HG03521 (cell line): ENCODE measurements at regions not wholly inside any gene's neighbourhood (a gene's known extent, or its start where the extent isn't known, plus 50 kb on each side); places are given as distances from the start of the nearest gene placed in this dataset.
"Not testable (repeated sequence)": the region's sequence is repeated elsewhere in the genome, so short reads cannot be mapped to it uniquely, and the experiment has no call there.

Source experiments
- ATAC-seq: cut with Tn5 transposase; IDR thresholded peaks from one replicate; pipeline ENCODE4 v1.9.1; 2021; ENCODE audit warnings: mild to moderate bottlenecking, moderate library complexity; ENCODE audit not compliant: unreplicated experiment

DNA sequence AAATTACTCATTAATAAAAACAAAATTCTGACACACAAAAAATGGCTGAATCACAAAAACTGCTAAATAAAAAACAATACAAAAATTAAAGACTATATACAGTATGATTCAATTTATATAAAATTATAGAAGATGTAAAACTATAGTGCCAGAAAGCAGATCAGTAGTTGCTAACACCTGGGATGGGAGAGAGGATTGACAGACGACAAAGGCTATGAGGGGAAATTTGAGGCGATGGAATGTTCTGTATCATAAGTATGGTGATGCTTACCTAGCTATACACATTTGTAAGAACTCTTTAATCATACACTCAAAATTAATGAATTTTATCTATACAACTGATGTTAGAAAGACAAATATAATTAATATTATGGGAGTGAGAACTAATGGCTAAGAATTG, 247.9 kb upstream of the GJE1 start:
- ATAC-seq: no peak

GRCh38 chr6:141878686-141879085, 254.0 kb upstream of the GJE1 start:
- ATAC-seq: no peak

- no peak for ATAC-seq
Measured at GRCh38 chr6:141877275-141877983, 255.3 kb upstream of the GJE1 start.

- no peak for ATAC-seq
Measured at GRCh38 chr6:141874930-141875602, 257.7 kb upstream of the GJE1 start.

- ATAC-seq: not testable (repeated sequence)
Measured at GRCh38 chr6:141869509-141869908, 263.2 kb upstream of the GJE1 start.

GRCh38 chr6:141867767-141868166, 265.0 kb upstream of the GJE1 start:
- ATAC-seq: no peak

GRCh38 chr6:141866731-141867497, 265.8 kb upstream of the GJE1 start:
- no peak for ATAC-seq

DNA sequence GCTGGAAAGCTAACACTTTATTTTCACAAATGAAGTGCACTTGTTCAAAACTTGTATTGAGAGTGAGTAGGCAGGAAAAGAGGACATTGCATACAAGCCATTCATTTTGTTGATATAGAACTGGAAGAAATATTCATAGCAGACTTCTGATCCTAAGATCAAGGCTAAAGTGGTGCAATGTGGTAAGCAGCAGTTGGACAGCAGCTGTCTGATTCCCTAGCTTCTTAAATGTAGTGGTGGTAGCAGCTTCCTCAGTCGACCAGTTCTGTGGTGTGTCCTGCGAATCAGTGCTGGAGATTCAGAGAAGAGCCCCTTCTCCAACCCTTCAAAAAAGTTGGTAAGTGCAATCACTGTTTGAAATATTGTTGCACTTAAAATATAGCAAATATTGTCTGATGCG, 281.7 kb upstream of the GJE1 start:
- ATAC-seq: no peak

DNA sequence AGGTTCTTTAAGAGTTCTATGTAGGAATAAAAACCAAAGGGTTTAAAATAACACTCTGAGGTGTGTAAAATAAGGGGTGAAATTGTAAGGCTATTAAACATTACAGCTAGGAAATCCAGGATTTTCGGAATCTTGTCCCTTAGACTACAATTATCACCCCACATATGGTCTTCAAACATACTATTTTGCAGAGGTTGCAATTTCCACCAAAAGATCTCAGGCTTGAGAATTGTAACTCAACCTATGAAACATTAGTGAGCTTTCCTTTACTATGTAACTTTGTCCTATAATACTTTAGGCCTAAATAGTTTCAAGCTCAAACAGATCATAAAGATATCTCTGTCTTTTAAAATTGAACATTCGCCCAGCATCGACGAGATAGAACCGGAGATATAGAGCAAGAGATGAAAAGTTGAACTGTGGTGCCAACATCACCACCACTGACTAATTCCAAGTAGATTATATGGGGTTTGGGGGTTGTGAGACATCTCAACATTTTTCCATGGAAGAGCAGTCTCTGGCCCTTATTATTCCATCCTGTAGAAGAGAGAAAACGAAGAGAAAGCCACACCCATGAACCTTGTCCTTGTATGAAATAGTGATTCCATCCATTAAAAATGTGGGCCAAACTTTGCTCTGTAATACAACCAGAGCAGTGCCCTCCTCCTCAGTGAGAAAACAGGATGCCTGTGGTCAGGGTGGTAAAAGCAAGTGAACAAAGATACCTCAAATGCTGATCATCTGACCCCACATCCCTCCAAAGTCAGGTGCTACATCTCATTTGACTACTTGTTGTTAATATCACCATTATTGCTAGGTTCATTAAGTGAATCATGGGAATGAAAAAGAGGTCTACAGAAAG, 284.5 kb upstream of the GJE1 start:
- ATAC-seq: no peak

GRCh38 chr6:141846639-141847038, 286.1 kb upstream of the GJE1 start:
- no peak for ATAC-seq

DNA sequence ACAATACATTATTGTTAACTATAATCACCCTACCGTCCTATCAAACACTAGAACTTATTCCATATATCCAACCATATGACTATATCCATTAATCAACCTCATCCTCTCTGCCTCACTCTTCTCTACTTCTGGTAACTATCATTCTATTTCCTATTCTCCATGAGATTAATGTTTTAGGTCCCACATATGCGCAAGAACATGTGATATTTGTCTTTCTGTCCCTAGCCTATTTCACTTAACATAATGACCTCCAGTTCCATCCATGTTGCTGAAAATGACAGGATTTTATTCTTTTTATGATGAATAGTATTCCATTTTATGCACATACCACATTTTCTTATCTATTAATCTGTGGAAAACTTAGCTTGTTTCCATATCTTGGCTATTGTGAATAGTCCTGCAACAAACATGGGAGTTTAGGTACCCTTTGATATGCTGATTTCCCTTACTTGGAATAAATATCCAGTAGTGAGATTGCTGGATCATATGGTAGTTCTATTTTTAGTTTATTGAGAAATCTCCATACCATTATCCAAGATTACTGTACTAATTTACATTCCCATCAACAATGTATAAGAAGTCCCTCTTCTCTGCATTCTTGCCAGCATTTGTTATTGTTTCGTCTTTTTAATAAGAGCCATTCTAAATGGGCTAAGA, 289.4 kb upstream of the GJE1 start:
- no peak for ATAC-seq

GRCh38 chr6:141833001-141833655, 299.6 kb upstream of the GJE1 start:
- no peak for ATAC-seq

GRCh38 chr6:141830530-141830929, 302.2 kb upstream of the GJE1 start:
- ATAC-seq: no peak

DNA sequence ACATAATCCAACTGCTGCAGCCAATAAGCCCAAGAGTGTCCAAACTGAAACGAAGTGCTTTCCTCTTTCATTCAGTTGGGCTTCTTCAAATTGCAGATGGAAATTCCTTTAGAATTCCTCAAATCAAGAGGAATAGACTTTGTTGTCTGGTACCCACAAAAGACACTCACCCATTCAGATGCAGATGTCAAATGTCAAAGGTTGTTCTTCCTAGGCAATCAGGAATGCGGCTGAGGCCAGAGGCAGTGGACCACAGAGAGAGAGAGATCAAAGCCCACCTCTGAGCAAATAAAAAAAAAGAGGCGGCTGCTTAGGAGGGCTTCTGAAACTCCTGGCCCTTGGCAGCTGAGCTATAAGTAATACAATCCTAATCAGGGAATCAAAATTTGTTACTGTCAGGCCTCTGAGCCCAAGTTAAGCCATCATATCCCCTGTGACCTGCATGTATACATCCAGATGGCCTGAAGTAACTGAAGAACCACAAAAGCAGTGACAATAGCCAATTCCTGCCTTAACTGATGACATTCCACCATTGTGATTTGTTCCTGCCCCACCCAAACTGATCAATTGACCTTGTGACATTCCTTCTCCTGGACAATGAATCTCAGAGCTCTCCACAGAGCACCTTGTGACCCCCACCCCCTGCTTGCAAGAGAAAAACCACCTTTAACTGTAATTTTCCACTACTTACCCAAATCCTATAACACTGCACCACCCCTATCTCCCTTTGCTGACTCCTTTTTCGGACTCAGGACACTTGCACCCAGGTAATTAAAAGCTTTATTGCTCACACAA, 303.0 kb upstream of the GJE1 start:
- ATAC-seq: no peak

- no peak for ATAC-seq
Measured at GRCh38 chr6:141824350-141824749, 308.4 kb upstream of the GJE1 start.

DNA sequence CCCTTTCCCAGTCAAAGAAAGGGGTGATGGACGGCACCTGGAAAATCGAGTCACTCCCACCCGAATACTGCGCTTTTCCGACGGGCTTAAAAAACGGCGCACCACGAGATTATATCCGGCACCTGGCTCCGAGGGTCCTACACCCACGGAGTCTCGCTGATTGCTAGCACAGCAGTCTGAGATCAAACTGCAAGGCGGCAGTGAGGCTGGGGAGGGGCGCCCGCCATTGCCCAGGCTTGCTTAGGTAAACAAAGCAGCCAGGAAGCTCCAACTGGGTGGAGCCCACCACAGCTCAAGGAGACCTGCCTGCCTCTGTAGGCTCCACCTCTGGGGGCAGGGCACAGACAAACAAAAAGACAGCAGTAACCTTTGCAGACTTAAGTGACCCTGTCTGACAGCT, 317.7 kb upstream of the GJE1 start:
- not testable (repeated sequence) for ATAC-seq

DNA sequence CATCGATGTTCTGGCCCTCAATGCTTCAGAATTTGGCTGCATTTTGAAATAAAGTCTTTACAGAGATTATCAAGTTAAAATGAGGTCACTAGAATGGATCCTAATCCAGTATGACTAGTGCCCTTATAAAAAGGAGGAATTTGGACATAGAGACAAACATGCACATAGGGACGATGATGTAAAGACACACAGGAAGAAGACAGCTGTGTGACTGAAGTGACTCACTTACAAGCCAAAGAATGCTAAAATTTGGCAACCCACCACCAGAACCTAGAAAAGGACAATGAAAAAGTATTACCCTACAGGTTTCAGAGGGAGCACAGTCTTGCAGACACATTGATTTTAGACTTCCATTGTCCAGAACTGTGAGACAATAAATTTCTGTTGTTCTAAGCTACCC, 322.8 kb upstream of the GJE1 start:
- ATAC-seq: no peak

DNA sequence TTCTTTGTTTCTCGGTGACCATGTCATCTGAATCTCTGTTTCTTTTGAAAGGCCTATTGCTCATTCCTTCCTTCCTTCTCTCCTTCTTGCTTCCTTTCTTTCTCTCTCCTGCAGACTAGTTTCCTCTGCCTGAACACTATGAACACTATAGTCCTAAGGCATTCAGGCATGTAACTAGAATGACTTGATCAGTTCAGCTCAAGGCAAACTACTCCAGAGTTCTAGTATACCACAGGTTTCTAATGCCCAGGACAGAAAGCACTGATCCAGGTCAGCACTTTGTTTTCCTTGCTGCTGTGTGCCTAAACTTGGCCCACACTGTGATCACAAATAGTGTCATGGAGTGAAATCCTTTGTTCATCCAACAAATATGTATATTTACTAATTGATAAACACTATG, 324.1 kb upstream of the GJE1 start:
- ATAC-seq: no peak

DNA sequence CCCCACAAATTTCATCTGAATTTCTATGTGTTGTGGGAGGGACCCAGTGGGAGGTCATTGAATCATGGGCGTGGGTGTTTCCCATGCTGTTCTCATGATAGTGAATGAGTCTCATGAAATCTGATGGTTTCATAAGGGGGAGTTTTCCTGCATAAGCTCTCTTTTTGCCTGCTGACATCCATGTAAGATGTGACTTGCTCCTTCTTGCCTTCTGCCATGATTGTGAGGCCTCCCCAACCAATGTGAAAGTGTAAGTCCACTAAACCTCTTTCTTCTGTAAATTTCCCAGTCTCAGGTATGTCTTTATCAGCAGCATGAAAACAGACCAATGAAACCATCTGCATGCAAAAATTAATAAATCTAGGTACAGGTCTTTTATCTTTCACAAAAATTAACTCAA, 331.8 kb upstream of the GJE1 start:
- ATAC-seq: not testable (repeated sequence)
